Activated CD4-positive, alpha-beta T cell treated with anti-CD3 and anti-CD28 coated beads, Interleukin-2, amount 50 U/mL, for 1 hour (primary cell): ENCODE measurements at regions not wholly inside any gene's neighbourhood (a gene's known extent, or its start where the extent isn't known, plus 50 kb on each side); places are given as distances from the start of the nearest gene placed in this dataset.

ENCODE experiments used
- DNase-seq: peaks from one replicate; pipeline ENCODE4 v3.0.0-alpha.2; 2020

- DNase-seq: no peak
Measured at GRCh38 chr18:46329736-46330246, 225.6 kb downstream of the HAUS1 start.

GRCh38 chr18:46331316-46331715, 227.1 kb downstream of the HAUS1 start:
- DNase-seq: no peak

DNA sequence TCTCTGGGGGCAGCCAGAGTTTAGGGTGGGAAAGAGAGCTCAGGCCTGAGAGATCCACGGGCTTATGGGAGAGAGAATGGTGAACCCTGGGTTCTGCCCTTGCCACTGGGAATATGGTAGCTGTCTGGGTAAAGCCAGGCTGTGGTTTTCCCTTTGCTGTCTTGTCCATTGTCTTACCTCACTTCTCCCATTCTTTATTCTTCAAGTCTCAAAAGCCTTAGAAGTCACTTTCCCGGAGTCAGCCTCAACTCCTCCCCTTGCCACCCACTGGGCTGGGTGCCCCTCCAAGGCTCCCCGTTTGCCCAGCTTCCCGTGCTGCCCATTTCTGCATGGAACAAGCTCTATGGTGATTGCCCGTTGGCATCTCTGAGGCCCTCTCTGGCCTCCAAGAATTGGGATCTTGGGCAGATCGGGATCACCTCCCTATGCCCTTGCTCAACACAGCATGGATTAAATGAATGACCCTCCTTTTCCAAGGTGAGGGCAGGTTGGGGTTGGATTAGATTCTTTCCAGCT, 228.2 kb downstream of the HAUS1 start:
- DNase-seq: no peak

DNA sequence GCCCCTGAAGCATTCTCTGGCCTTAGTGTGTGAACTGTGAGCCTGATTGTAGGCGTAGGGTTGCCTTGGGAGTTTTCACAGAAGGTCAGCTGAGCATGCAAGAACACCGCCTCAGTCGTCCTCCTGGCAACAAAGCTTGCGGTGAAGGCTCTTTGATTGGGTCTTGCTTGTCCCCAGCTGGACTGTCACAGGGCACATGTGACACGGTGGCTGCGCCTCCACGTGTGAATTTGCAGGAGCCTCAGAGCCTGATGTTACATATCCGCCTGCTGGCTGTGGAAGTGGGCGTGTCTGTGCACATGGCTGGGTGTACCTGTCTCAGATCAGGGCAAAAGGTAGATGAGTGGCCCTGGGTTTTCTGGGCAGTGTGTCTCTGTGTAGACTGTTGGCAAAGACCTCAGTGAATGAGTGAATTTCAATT, 228.7 kb downstream of the HAUS1 start:
- no peak for DNase-seq

DNA sequence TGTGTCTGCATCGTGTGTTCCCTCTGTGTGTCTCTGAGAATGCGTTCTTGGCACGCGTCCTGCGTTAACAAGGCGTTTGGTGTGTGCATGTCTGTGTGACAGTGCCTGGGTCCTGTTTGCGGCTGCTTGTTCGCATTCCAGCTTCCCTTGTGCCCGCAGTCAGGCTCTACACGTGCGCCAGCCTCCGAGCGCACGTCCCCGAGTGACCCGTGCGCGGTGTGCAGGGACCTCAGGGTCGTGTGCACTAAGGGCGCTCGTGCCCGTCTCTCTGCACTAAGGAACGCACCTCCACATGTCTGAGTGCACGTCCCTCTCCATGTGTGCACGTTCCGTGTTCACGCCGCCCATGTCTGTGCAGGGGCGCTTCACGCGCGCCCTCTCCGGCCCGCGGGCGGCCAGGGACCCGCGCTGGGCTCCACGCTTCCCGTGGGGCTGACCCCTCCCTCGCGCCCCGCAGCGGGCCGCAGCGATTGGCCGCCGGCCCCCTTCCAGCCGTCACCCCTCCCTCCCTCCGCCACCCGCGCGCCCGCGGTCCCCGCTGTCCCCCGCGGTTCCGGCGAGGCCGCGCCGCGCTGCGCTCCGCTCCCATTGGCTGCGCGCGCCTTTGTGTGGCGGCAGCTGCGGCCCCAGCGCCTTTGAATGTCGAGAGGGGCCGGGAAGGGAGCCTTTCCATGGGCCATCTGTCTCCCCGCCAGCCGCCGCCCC, 229.4 kb downstream of the HAUS1 start:
- no peak for DNase-seq

- no peak for DNase-seq
Measured at GRCh38 chr18:46334868-46335281, 230.7 kb downstream of the HAUS1 start.

- DNase-seq: no peak
Measured at GRCh38 chr18:46335534-46336101, 231.4 kb downstream of the HAUS1 start.

DNA sequence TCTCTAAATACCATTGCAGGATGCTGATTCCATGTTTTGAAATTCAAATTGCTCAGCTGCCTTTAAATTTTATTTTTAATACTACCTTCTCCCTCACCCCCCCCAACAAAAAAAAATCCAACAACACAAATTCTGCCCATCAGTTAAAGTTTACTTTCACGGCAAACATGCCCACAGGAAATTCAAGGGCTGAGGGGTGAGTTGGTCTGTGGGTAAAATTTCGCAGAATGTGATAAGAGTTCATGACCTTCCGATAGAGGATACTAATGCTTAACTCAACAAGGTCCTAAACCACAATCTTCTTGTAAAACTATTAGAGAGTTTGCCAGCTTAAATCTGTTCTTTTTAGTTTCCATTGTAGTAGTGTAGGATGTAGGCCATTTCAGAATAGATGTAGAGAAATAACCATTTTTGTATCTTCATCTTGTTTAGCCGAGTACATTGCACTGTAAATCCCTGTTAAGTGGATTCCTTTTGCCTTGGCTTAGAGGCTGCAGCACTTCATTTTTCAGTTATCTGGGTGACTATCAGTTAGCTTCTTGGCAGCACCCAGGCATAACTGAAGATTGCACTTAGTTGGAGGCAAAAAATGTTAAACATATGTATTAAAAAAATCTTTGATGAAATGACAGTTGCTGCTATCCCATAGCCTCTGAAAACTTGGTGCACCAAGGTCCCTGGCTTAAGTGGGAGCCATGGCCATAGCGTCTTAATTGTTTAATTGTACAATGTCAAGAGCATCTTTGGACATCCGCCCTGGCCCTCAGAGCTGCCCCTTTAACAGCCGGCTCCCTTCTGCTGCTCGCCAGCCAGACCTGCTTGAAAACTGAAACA, 232.3 kb downstream of the HAUS1 start:
- no peak for DNase-seq

GRCh38 chr18:46337271-46337670, 233.1 kb downstream of the HAUS1 start:
- DNase-seq: no peak

DNA sequence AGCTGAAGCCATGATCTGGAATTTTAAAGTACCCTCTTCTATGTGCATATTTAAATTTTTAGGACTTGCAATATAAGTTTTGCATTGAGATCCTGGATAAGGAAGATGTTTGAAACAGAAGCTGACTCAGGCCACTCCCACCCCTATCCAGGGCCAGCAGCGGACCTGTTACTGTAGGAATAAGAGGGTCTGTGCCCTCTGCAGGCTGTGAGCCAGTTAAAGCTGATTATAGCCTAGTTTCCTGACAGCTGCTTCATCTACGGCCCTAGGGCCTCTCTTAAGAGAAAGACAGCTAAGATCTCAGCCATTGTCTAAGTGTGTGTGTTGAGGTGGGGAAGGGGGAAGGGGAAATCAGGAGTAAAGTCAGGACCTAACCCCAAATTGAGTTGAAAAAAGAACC, 234.0 kb downstream of the HAUS1 start:
- DNase-seq: no peak

GRCh38 chr18:46338766-46339165, 234.6 kb downstream of the HAUS1 start:
- no peak for DNase-seq

GRCh38 chr18:46340716-46341115, 236.5 kb downstream of the HAUS1 start:
- DNase-seq: no peak

GRCh38 chr18:46341986-46342525, 237.9 kb downstream of the HAUS1 start:
- no peak for DNase-seq

- no peak for DNase-seq
Measured at GRCh38 chr18:46343456-46343855, 239.3 kb downstream of the HAUS1 start.

DNA sequence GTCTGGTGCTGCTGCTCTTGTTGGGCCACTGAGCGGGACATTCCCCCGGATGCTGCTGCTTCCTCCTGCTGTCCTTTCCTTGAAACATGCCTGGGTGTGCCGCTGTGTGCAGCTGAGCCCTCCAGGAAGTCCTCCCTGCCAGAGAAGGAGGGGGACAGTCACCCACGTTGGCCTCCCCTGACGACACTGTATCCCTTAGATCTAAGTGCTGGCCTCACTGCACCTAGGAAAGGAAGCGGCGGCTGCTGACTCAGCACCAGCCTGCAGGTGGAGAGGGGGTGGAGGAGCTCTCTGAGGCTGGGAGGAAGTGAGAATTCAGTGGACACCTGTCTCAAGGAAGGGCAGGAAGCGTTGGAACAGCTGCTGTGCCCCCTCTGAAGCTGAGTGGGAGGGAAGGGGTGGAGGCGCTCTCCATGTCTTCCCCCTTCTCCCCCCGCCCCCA, 239.8 kb downstream of the HAUS1 start:
- peak; percentile 35 for DNase-seq

DNA sequence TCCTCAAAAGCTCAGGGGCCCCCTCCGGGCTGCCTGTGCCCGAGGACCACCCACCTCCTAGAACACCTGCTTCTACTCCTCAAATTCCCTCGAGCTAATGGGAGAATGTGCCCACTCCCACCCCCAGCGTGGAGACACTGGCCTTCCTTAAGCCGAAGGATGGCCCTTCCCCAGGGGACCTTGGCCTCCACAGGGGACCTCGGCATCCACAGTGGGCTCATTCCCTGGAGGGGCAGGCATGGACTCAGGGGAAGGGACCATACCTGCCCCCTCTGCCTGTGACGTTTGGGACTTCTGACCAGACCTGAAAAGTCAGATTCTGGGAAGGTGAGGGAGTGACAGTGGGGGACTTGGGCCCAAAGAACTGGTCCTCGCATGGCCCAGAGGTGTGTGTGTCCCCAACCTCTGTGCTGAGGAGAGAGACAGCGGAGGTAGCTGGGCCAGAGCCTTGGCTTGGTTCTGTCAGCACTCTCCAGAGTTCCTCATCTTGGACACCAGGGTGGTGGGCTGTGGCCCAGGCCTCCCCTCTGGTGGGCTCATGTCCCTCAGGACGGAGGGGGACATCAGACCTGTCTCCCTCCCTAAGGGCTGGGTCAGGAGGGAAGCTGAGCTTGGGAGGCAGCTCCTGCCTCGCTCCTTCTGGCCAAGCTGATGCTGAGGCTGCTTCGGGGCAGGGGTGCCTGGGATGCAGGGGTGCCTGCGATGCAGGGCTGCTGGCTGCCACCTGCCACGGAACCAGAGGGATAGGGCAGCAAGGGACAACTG, 240.4 kb downstream of the HAUS1 start:
- DNase-seq: no peak

DNA sequence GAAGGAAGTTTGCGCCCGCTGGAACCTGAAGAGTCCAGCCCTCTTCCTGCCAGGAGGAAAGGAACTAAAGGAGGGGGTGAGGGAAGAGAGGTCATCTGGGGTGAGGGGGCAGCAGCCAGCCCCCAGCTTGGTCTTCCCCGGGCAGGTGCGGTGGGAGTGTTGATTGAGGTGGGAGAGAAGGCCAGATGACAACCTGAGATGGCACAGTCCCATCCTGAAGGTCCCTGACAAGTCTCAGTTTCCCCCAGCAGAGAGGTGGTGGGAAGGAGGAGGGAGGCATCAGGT, 240.9 kb downstream of the HAUS1 start:
- no peak for DNase-seq

DNA sequence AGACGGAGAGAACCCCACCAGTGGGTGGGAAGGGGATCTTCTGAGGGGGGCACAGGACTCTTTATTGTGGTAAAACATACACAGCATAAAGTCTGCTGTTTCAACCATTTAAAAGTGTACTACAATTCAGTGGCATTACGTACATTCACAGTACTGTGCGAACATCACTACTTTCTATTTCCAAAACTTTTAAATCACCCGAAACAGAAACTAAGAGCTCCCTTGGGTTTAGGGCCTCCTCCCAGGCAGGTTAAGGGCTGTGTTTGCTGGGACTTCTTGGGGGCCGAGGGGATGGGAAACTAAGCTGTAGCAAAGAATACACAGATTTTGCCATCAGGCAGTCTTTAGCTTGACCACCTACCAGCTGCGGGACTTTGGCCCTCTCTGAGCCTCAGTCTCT, 242.0 kb downstream of the HAUS1 start:
- no peak for DNase-seq

DNA sequence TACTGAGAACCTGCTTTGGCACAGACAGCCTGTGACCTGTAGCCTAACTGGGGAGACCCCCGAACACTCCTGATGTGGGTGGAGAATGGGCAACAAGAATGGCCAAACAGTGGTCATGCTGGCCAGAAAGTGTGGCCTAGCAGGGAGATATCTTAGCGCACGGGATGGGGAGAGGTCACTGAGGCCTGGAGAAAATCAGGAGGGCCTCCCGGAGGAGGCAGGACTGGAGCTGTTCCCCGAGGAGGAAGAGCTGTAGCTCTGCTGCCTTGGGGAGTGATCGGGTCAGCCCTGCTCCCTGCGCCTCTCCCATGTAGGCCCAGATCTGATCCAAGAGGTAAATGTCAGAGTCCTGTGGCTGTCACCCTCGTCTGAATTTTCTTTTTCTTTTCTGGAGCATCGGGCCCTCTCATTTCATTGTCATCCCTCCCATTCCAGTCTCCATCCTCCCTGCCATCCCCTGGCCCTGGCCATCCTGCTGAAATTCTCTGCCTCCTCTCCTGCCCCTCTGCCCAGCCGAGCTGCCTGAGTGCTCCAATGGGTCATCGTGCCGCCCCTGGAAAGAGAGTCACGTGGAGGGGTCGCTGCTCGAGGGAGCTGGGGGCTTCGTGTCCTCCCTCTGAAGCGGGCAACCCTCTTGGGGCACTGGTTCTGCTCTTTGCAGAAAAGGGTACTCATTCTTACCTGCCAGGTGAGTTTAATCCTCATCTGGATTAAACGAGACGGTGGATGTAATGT, 242.9 kb downstream of the HAUS1 start:
- no peak for DNase-seq

DNA sequence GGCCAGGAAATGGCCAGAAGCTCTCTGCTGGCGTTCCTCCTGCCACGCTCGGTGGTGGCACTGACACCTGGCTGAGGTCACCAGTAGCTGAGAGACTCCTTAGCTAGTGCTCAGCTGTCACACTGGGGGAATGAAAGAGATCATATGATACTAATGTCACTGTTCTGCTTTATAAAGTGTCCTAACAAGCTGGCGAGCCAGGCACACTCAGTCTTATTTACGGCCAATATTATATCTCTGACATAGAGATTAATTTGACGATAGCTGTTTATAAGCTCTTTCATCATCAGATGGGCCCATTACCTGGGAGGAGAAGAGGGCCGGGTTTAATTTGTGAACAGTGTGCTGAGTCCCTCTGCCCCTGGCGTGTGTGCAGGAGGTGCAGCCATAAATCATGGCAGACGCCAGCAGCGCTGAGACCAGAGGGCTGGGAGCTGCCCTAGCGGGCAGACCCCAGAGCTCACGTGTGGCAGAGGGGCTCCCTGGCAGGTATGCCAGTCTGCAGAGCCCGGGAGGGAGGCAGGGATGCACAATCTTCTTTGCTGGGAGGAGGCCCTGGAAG, 246.5 kb downstream of the HAUS1 start:
- no peak for DNase-seq

DNA sequence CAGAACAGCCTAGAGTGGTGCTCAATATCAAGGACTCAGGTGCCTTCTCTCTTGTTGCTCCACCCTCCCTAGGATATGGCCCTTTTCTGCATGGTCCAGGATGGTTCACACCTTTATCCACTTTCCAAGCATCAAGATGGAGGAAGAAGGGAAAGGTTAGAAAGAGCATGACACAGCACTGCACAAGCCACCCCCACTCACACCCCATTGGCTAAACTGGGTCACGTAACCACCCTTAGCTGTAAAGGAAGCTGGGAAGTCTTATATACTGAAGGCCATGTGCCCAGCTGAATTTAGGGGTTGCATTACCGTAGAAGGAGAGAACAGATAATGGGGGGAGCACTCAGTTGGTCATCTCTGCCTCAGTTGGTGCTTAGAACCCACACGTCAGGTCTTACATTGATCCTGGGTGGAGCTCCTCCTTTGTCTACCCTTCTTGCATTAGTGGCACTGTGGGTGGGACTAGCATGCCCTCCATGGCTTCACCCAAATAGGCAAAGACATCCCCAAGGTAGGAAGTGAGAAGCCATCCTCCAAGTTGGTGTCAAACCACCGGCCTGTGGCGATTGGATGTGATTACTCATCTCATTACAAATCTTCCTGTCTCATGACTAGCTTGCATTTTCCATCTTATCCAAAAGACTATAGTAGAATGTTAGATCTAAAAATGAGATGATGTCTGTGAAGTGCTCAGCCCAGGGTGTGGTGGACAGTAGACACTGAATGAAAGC, 248.5 kb downstream of the HAUS1 start:
- no peak for DNase-seq
